SU-DHL-6 (cell line): ENCODE measurements at regions not wholly inside any gene's neighbourhood (a gene's known extent, or its start where the extent isn't known, plus 50 kb on each side); places are given as distances from the start of the nearest gene placed in this dataset.

ENCODE experiments used
- H2AFZ ChIP-seq: fragments of 200-600 bp; sonication (generic); 2 replicates; pipeline ENCODE4 v1.6.1; 2014; ENCODE audit warnings: low read depth, mild to moderate bottlenecking, moderate library complexity, mixed read lengths, antibody characterized with exemption, low read length; ENCODE audit not compliant: severe bottlenecking
- H3F3A ChIP-seq: fragments of 200-600 bp; shearing (Covaris generic); 2 replicates; pipeline ENCODE4 v1.6.0; 2016; ENCODE audit warnings: antibody characterized with exemption, mild to moderate bottlenecking; ENCODE audit not compliant: insufficient read depth
- H3K27ac ChIP-seq: fragments of 200-600 bp; sonication (generic); 2 replicates; pipeline ENCODE4 v1.5.1; 2016; ENCODE audit warnings: low read depth, mild to moderate bottlenecking, low read length, moderate library complexity, mixed read lengths
- H3K27me3 ChIP-seq: fragments of 200-600 bp; sonication (generic), shearing (Covaris generic); 2 replicates; pipeline ENCODE4 v1.6.0; 2014; ENCODE audit warnings: mild to moderate bottlenecking, low read length
- H3K36me3 ChIP-seq: fragments of 200-600 bp; sonication (generic); 2 replicates; pipeline ENCODE4 v1.6.1; 2014; ENCODE audit warnings: mild to moderate bottlenecking, low read length, mixed read lengths
- H3K4me2 ChIP-seq: fragments of 300-600, 200-600 bp; shearing (Covaris generic), sonication (generic); 2 replicates; pipeline ENCODE4 v1.6.0; 2014; ENCODE audit warnings: low read length, low read depth, mild to moderate bottlenecking; ENCODE audit not compliant: poor library complexity, severe bottlenecking
- H3K4me3 ChIP-seq: fragments of 200-600 bp; sonication (generic); 2 replicates; pipeline ENCODE4 v1.5.1; 2014; ENCODE audit warnings: antibody characterized with exemption, low read length, mild to moderate bottlenecking, mixed read lengths; ENCODE audit not compliant: insufficient read depth, poor library complexity, severe bottlenecking
- H3K79me2 ChIP-seq: fragments of 200-600 bp; sonication (generic); 2 replicates; pipeline ENCODE4 v1.6.1; 2014; ENCODE audit warnings: mild to moderate bottlenecking, low read length, moderate library complexity; ENCODE audit not compliant: insufficient read depth
- H3K9ac ChIP-seq: fragments of 200-600 bp; sonication (generic); 2 replicates; pipeline ENCODE4 v1.7.0; 2014; ENCODE audit warnings: mild to moderate bottlenecking, low read length
- H3K9me2 ChIP-seq: fragments of 200-600 bp; sonication (generic); replicated peaks from 2 replicates; pipeline ENCODE4 v1.6.1; 2014; ENCODE audit warnings: low read length; ENCODE audit not compliant: insufficient read depth
- H3K9me3 ChIP-seq: fragments of 200-600 bp; sonication (generic); 2 replicates; pipeline ENCODE4 v1.6.1; 2014; ENCODE audit warnings: low read length, mixed read lengths; ENCODE audit not compliant: insufficient read depth
- H4K20me1 ChIP-seq: fragments of 200-600 bp; sonication (generic); 2 replicates; pipeline ENCODE4 v1.6.1; 2014; ENCODE audit warnings: low read depth, mild to moderate bottlenecking, antibody characterized with exemption, low read length, moderate library complexity, mixed read lengths
- EZH2phosphoT487 ChIP-seq: fragments of 200-600 bp; sonication (generic), shearing (Covaris generic); conservative IDR thresholded peaks from 2 replicates; pipeline ENCODE4 v1.6.1; 2018; ENCODE audit warnings: mild to moderate bottlenecking, antibody characterized with exemption, low read length, moderate library complexity, mixed read lengths
- TF ChIP-seq, protein P1 (sequence below): fragments of 200-600 bp; sonication (generic); IDR thresholded peaks from one replicate; pipeline ENCODE4 v1.5.1; 2017; ENCODE audit warnings: antibody characterized with exemption, mild to moderate bottlenecking, low read length, moderate library complexity; ENCODE audit not compliant: insufficient read depth, poor library complexity, severe bottlenecking

DNA sequence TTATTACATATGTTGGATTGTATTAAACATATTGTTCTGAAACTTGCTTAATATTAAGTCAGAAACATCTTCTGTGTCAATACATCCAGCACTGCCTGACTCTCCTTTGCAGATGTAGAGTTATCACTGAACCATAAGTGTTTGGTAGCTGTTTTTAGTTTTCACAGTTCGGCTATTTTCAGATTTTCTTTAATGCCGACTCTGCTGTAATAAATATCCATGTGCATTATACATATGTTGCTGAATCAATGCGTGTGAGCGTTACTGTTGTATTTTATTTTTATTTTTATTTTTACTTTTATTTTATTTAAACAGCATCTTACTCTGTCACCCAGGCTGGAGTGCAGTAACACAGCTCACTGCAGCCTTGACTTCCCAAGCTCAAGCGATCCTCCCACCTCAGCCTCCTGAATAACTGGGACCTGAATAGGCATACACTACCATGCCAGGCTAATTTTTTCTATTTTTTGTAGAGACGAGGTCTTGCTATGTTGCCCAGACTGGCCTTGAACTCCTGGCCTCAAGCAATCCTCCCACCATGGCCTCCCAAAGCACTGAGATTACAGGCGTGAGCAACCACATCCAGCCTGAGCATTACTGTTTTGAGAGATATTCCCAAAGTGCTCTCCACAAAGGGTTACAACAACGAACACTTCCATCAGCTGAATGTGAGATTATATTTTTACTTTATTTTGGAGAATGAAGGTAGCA is 50.7 kb upstream of the NOCT start:
- TF ChIP-seq, protein P1, sequence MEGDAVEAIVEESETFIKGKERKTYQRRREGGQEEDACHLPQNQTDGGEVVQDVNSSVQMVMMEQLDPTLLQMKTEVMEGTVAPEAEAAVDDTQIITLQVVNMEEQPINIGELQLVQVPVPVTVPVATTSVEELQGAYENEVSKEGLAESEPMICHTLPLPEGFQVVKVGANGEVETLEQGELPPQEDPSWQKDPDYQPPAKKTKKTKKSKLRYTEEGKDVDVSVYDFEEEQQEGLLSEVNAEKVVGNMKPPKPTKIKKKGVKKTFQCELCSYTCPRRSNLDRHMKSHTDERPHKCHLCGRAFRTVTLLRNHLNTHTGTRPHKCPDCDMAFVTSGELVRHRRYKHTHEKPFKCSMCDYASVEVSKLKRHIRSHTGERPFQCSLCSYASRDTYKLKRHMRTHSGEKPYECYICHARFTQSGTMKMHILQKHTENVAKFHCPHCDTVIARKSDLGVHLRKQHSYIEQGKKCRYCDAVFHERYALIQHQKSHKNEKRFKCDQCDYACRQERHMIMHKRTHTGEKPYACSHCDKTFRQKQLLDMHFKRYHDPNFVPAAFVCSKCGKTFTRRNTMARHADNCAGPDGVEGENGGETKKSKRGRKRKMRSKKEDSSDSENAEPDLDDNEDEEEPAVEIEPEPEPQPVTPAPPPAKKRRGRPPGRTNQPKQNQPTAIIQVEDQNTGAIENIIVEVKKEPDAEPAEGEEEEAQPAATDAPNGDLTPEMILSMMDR = no peak
- TF ChIP-seq EZH2phosphoT487 = no peak
- no peak overlapping the region for H2AFZ ChIP-seq
- H3K9me3 ChIP-seq = no peaks in the 10 kb centered on the region
- no peak overlapping the region for H3K9ac ChIP-seq
- H3K79me2 ChIP-seq = no peaks in the 10 kb centered on the region
- no peak overlapping the region for H3K4me2 ChIP-seq
- H3K27ac ChIP-seq = no peak overlapping the region
- no peak overlapping the region for H3K4me3 ChIP-seq
- H4K20me1 ChIP-seq = no peaks in the 10 kb centered on the region
- H3K36me3 ChIP-seq = no peaks in the 10 kb centered on the region
- no peaks in the 10 kb centered on the region for H3K9me2 ChIP-seq
- H3K27me3 ChIP-seq = no peaks in the 10 kb centered on the region
- no peaks in the 10 kb centered on the region for H3F3A ChIP-seq

DNA sequence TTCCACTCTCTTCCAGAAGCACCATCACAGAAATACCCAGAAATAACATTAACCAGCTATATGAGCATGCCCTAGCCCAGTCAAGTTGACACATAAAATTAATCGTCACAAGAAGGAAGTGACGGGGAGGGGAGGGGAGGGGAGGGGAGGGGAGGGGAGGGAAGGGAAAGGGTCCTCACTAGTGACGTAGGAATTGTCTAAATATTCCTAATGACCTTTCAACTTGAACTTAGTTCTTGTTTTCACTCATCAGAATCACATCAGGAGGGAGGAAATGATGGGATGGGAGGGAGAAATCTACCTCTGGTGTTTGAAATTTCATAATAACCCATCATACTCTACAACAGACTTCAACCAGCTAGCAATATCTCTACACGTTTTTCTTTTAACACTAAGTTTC is 52.2 kb upstream of the NOCT start:
- H3F3A ChIP-seq = no peaks in the 10 kb centered on the region
- no peak for TF ChIP-seq EZH2phosphoT487
- TF ChIP-seq, protein P1 = no peak
- H2AFZ ChIP-seq = no peak overlapping the region
- H3K4me3 ChIP-seq = no peak overlapping the region
- H3K27me3 ChIP-seq = no peaks in the 10 kb centered on the region
- no peak overlapping the region for H3K4me2 ChIP-seq
- H3K36me3 ChIP-seq = no peaks in the 10 kb centered on the region
- H3K79me2 ChIP-seq = no peaks in the 10 kb centered on the region
- no peaks in the 10 kb centered on the region for H4K20me1 ChIP-seq
- H3K9me2 ChIP-seq = no peaks in the 10 kb centered on the region
- no peak overlapping the region for H3K27ac ChIP-seq
- no peaks in the 10 kb centered on the region for H3K9me3 ChIP-seq
- H3K9ac ChIP-seq = no peak overlapping the region

DNA sequence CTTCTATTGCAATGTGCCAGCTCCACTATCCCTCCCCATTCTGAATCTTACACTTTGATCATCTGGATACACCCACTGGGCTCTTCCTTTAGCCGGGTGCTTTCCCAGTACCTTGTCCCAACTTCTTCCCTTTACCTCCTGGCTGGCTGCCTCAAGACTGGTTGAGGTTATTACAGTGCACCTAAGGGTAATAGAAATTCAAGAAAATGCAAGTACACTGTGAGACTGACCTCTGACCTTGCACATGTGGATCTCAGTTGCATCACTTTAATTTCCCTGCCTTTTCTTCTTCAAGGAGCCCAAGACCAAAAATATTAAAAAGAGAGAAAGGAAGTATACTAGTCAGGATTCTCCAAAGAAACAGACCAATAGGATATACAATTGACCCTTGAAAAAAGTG is 53.9 kb upstream of the NOCT start:
- Histone ChIP-seq H2AFZ (no peak overlapping the region), H4K20me1 (no peaks in the 10 kb centered on the region), H3K36me3 (no peaks in the 10 kb centered on the region), H3K9me3 (no peaks in the 10 kb centered on the region), H3K4me2 (no peak overlapping the region), H3K4me3 (no peak overlapping the region), H3K27ac (no peak overlapping the region), H3K27me3 (no peaks in the 10 kb centered on the region), H3K79me2 (no peaks in the 10 kb centered on the region), H3K9ac (no peak overlapping the region), H3K9me2 (no peaks in the 10 kb centered on the region), H3F3A (no peaks in the 10 kb centered on the region)
- no peak for TF ChIP-seq EZH2phosphoT487
- TF ChIP-seq, protein P1 = no peak
